ENCODE measurements at regions not wholly inside any gene's neighbourhood (a gene's known extent, or its start where the extent isn't known, plus 50 kb on each side); places are given as distances from the start of the nearest gene placed in this dataset.

GRCh38 chr9:81787747-81788632, 98.6 kb upstream of the TLE1 start:
- Histone ChIP-seq H3K4me1 (ENCODE audit: insufficient read depth, low read length, poor library complexity, severe bottlenecking) (no peaks in the 10 kb centered on the region), H3K36me3 (ENCODE audit: insufficient read depth, low read length) (no peaks in the 10 kb centered on the region), H3K4me3 (ENCODE audit: low read length, poor library complexity, severe bottlenecking) (no peak overlapping the region), H2AFZ (ENCODE audit: low read length) (no peak overlapping the region), H3K27me3 (ENCODE audit: insufficient read depth, low read length, poor library complexity, severe bottlenecking) (no peaks in the 10 kb centered on the region), H3K4me2 (ENCODE audit: low read depth, low read length, poor library complexity, severe bottlenecking) (no peak overlapping the region), H4K20me1 (ENCODE audit: insufficient read depth, low read length, poor library complexity, severe bottlenecking) (no peaks in the 10 kb centered on the region), H3F3A (ENCODE audit: low read depth) (no peaks in the 10 kb centered on the region), H3K9me3 (ENCODE audit: insufficient read depth, low read depth, low read length) (no peaks in the 10 kb centered on the region), H3K79me2 (ENCODE audit: insufficient read depth, low read length) (no peaks in the 10 kb centered on the region), H3K9ac (ENCODE audit: low read depth, low read length, poor library complexity, severe bottlenecking) (no peak overlapping the region), H3K9me2 (replicated peaks; ENCODE audit: low read depth, low read length) (no peaks in the 10 kb centered on the region)
- no peak for TF ChIP-seq EZH2phosphoT487 (IDR thresholded peaks at IDR 0.05; ENCODE audit: borderline replicate concordance)
- no peak for TF ChIP-seq CTCF (conservative IDR thresholded peaks at IDR 0.05; ENCODE audit: low read length)

GRCh38 chr9:81789721-81790120, 100.4 kb upstream of the TLE1 start:
- no peaks in the 10 kb centered on the region for H3K79me2 ChIP-seq (ENCODE audit: insufficient read depth, low read length)
- no peaks in the 10 kb centered on the region for H3K9me3 ChIP-seq (ENCODE audit: insufficient read depth, low read depth, low read length)
- H3F3A ChIP-seq (ENCODE audit: low read depth), result no peaks in the 10 kb centered on the region
- no peaks in the 10 kb centered on the region for H3K9me2 ChIP-seq (replicated peaks; ENCODE audit: low read depth, low read length)
- H3K4me3 ChIP-seq (ENCODE audit: low read length, poor library complexity, severe bottlenecking), result no peak overlapping the region
- no peaks in the 10 kb centered on the region for H3K27me3 ChIP-seq (ENCODE audit: insufficient read depth, low read length, poor library complexity, severe bottlenecking)
- H3K4me1 ChIP-seq (ENCODE audit: insufficient read depth, low read length, poor library complexity, severe bottlenecking), result no peaks in the 10 kb centered on the region
- H3K36me3 ChIP-seq (ENCODE audit: insufficient read depth, low read length), result no peaks in the 10 kb centered on the region
- H2AFZ ChIP-seq (ENCODE audit: low read length), result no peak overlapping the region
- no peak overlapping the region for H3K4me2 ChIP-seq (ENCODE audit: low read depth, low read length, poor library complexity, severe bottlenecking)
- no peak overlapping the region for H3K9ac ChIP-seq (ENCODE audit: low read depth, low read length, poor library complexity, severe bottlenecking)
- no peak for TF ChIP-seq CTCF (conservative IDR thresholded peaks at IDR 0.05; ENCODE audit: low read length)
- no peaks in the 10 kb centered on the region for H4K20me1 ChIP-seq (ENCODE audit: insufficient read depth, low read length, poor library complexity, severe bottlenecking)

- Histone ChIP-seq H4K20me1 (ENCODE audit: insufficient read depth, low read length, poor library complexity, severe bottlenecking) (no peaks in the 10 kb centered on the region), H3K4me2 (ENCODE audit: low read depth, low read length, poor library complexity, severe bottlenecking) (no peak overlapping the region), H3K9me3 (ENCODE audit: insufficient read depth, low read depth, low read length) (no peaks in the 10 kb centered on the region), H3K36me3 (ENCODE audit: insufficient read depth, low read length) (no peaks in the 10 kb centered on the region), H3K4me1 (ENCODE audit: insufficient read depth, low read length, poor library complexity, severe bottlenecking) (no peaks in the 10 kb centered on the region), H3K9me2 (replicated peaks; ENCODE audit: low read depth, low read length) (no peaks in the 10 kb centered on the region), H3K79me2 (ENCODE audit: insufficient read depth, low read length) (no peaks in the 10 kb centered on the region), H3K4me3 (ENCODE audit: low read length, poor library complexity, severe bottlenecking) (no peak overlapping the region), H3K27me3 (ENCODE audit: insufficient read depth, low read length, poor library complexity, severe bottlenecking) (no peaks in the 10 kb centered on the region), H2AFZ (ENCODE audit: low read length) (no peak overlapping the region), H3K9ac (ENCODE audit: low read depth, low read length, poor library complexity, severe bottlenecking) (no peak overlapping the region), H3F3A (ENCODE audit: low read depth) (no peaks in the 10 kb centered on the region)
- TF ChIP-seq EZH2phosphoT487 (IDR thresholded peaks at IDR 0.05; ENCODE audit: borderline replicate concordance) (no peak), CTCF (conservative IDR thresholded peaks at IDR 0.05; ENCODE audit: low read length) (no peak)
These were observed 100.8 kb upstream of the TLE1 start for GRCh38 chr9:81790166-81790565.

Data from Loucy (cell line).